RWPE2 (cell line): ENCODE measurements at regions not wholly inside any gene's neighbourhood (a gene's known extent, or its start where the extent isn't known, plus 50 kb on each side); places are given as distances from the start of the nearest gene placed in this dataset.

Experiments
- ATAC-seq: fragments of 200-7000 bp; cut with Tn5 transposase; 3 replicates; pipeline ENCODE4 v1.9.1; 2021; ENCODE audit warnings: low read depth
- DNase-seq: peaks from one replicate; pipeline ENCODE4 v3.0.0-alpha.2; 2020; ENCODE audit warnings: low spot score
- H3K27ac ChIP-seq: fragments of 450-650 bp; 2 replicates; pipeline ENCODE4 v1.5.1; 2017; ENCODE audit warnings: mild to moderate bottlenecking; ENCODE audit not compliant: poor library complexity, severe bottlenecking
- H3K27me3 ChIP-seq: fragments of 250-450 bp; sonication (Bioruptor Pico); 2 replicates; pipeline ENCODE4 v1.5.1; 2021; ENCODE audit warnings: mild to moderate bottlenecking, moderate library complexity; ENCODE audit not compliant: insufficient read depth, poor library complexity, severe bottlenecking
- H3K36me3 ChIP-seq: fragments of 250-450 bp; sonication (Bioruptor Pico); 2 replicates; pipeline ENCODE4 v1.5.1; 2020; ENCODE audit warnings: low read depth, mild to moderate bottlenecking, moderate library complexity
- H3K4me1 ChIP-seq: fragments of 250-450 bp; sonication (Bioruptor Pico); 2 replicates; pipeline ENCODE4 v1.5.1; 2021; ENCODE audit warnings: mild to moderate bottlenecking, moderate library complexity; ENCODE audit not compliant: insufficient read depth, poor library complexity, severe bottlenecking
- H3K4me3 ChIP-seq: fragments of 250-450 bp; sonication (Bioruptor Pico); 2 replicates; pipeline ENCODE4 v1.5.1; 2021; ENCODE audit warnings: mild to moderate bottlenecking, moderate library complexity; ENCODE audit not compliant: severe bottlenecking
- H3K9me3 ChIP-seq: fragments of 250-450 bp; sonication (Bioruptor Pico); 2 replicates; pipeline ENCODE4 v1.5.1; 2021; ENCODE audit warnings: mild to moderate bottlenecking, moderate library complexity; ENCODE audit not compliant: severe bottlenecking
- TF ChIP-seq, protein P1 (sequence below): fragments of 450-650 bp; IDR thresholded peaks from one replicate; pipeline ENCODE4 v1.5.1; 2017; ENCODE audit warnings: mild to moderate bottlenecking, moderate library complexity; ENCODE audit not compliant: poor library complexity, severe bottlenecking

DNA sequence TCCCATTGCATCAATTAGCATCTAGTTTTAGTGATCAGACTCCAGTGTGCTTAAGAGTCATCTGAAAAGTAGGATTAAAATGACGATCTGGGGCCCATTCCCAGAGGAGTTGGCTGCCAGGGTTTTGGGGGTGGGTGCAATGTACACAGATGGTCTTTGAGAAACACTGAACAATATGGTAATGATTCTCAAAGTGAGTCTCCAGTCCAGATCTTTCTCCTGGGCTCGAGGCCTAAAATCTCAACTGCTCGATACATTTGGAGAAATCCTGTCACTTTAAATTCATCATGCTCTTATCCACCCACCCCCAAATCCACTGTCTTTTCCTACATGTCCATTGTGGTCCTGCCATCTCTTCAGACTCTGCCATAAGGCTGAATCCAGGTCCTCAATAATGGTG, 80.7 kb upstream of the MYLIP start:
- ATAC-seq = no peak
- Histone ChIP-seq H3K4me3 (no peak overlapping the region), H3K27me3 (no peaks in the 10 kb centered on the region), H3K4me1 (no peaks in the 10 kb centered on the region), H3K9me3 (no peaks in the 10 kb centered on the region), H3K36me3 (no peaks in the 10 kb centered on the region), H3K27ac (no peak overlapping the region)
- no peak for DNase-seq
- TF ChIP-seq, protein P1, sequence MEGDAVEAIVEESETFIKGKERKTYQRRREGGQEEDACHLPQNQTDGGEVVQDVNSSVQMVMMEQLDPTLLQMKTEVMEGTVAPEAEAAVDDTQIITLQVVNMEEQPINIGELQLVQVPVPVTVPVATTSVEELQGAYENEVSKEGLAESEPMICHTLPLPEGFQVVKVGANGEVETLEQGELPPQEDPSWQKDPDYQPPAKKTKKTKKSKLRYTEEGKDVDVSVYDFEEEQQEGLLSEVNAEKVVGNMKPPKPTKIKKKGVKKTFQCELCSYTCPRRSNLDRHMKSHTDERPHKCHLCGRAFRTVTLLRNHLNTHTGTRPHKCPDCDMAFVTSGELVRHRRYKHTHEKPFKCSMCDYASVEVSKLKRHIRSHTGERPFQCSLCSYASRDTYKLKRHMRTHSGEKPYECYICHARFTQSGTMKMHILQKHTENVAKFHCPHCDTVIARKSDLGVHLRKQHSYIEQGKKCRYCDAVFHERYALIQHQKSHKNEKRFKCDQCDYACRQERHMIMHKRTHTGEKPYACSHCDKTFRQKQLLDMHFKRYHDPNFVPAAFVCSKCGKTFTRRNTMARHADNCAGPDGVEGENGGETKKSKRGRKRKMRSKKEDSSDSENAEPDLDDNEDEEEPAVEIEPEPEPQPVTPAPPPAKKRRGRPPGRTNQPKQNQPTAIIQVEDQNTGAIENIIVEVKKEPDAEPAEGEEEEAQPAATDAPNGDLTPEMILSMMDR = no peak

DNA sequence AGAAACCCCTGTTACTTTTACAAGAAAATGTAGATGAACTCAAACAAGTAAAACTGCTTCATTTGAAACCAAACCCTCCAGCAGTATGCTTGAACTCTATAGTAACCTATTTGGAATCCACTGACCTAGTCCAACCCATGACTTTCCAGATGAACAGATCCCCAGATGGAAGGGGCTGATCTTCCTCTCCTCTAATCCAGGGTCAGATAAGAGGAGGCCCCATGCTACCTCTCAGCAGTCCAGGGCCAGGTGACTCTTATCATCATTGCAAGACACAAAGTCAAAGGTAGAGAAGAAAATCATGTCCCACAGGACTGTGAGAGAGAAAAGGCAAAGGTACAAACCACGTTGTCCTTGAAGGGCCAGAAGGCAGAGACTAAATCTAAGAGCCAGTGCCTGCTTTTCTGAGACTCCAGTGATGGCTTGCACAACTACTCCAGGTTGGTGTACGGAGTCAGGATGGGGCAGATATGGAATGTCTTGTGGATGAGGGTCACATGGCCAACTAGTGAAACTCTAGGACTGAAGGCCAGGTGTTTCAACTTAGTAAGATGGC, 81.4 kb upstream of the MYLIP start:
- Histone ChIP-seq H3K4me3 (no peak overlapping the region), H3K27ac (no peak overlapping the region), H3K27me3 (no peaks in the 10 kb centered on the region), H3K36me3 (no peaks in the 10 kb centered on the region), H3K9me3 (no peaks in the 10 kb centered on the region), H3K4me1 (no peaks in the 10 kb centered on the region)
- DNase-seq = no peak
- no peak for ATAC-seq
- TF ChIP-seq, protein P1 = no peak

DNA sequence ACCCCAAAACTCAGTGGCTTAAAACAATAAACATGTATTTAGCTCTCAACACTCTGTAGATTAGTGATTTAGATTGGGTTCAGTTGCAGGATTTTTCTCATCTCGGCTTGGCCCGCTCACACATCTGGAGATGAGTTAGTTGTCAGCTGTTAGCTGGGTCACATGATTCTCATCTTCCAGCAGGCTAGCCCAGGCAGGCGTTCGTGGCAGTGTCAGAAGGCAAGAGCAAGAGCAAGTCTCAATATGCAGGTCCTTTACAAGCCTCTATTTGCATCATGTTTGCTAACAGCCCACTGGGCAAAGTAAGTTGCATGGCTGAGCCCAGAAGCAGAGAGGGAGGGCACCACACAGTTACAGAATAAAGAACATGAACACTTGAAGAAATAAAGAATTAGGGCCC, 83.6 kb upstream of the MYLIP start:
- ATAC-seq = no peak
- no peaks in the 10 kb centered on the region for H3K36me3 ChIP-seq
- DNase-seq = no peak
- no peaks in the 10 kb centered on the region for H3K4me1 ChIP-seq
- no peak overlapping the region for H3K4me3 ChIP-seq
- H3K27ac ChIP-seq = no peak overlapping the region
- TF ChIP-seq, protein P1 = no peak
- no peaks in the 10 kb centered on the region for H3K27me3 ChIP-seq
- H3K9me3 ChIP-seq = no peaks in the 10 kb centered on the region

DNA sequence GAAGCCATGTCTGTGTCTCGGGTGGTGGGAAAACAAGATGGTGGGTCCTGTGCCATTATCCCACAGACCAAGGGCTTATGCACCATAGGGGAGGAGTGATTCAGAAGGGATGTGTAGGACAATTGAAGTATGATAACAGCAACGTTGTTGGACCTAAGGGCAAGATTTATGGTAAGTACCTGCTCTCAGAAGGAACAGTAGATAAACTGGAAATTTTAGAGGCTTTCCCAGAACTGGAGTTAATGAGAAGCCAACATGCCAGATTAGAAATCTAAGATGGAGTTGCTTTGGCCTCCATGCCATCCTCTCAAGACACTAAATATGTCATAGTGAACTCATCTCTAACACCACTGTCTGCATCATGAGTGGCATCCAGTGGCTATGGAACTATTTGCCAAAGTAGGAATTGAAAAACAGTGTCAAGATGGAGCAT, 84.7 kb upstream of the MYLIP start:
- no peak overlapping the region for H3K27ac ChIP-seq
- no peak for DNase-seq
- TF ChIP-seq, protein P1 = no peak
- H3K4me3 ChIP-seq = no peak overlapping the region
- no peaks in the 10 kb centered on the region for H3K36me3 ChIP-seq
- ATAC-seq = no peak
- H3K27me3 ChIP-seq = no peaks in the 10 kb centered on the region
- no peaks in the 10 kb centered on the region for H3K9me3 ChIP-seq
- H3K4me1 ChIP-seq = no peaks in the 10 kb centered on the region

DNA sequence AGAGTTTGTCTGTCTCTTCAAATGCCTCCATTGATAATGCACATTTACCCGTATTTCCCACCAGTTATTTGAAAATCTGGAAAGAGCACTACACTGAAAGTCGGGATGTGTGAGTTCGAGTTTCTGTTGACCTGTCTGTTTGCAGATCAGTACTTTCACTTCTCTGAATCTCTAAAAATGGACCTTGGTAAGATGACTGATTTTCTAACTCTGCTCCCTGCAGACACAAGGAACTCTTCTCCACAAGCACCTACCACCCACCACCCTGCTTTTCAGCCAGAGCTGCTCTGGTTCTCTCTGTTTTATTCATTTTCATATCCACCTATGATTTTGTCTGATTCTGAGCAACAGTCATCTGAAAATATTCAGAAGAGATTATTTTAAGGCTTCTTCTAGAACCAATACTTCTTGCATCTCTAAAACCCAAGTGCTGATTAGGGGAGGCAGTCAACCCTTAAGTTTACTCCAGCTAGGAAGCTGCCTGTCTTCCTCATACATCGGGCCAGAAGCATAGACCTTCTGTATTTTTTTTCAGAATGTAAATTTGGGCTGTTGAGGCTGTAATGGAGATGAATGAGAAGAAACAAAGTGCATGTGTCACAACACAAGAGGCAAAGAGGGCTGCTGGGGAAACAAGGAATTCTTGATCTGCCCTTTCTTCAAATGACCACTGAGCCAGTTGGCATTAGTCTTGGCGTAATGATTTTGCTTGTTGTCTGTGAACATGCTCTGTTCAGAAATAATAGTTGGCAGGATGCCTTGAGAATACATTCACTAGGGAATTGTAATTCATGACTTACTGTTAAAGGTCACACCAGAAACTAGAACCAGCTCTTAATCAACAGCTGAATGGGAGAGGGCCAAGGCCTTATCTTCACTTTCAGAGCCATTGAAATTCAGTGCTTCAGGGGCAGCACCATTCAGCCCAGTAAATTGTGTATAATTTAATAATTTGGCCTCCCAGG, 85.4 kb upstream of the MYLIP start:
- no peak for DNase-seq
- H3K27ac ChIP-seq = no peak overlapping the region
- H3K4me1 ChIP-seq = no peaks in the 10 kb centered on the region
- no peak overlapping the region for H3K4me3 ChIP-seq
- no peak for ATAC-seq
- no peaks in the 10 kb centered on the region for H3K36me3 ChIP-seq
- TF ChIP-seq, protein P1 = no peak
- H3K9me3 ChIP-seq = no peaks in the 10 kb centered on the region
- H3K27me3 ChIP-seq = no peaks in the 10 kb centered on the region
